ENCODE measurements at regions not wholly inside any gene's neighbourhood (a gene's known extent, or its start where the extent isn't known, plus 50 kb on each side); places are given as distances from the start of the nearest gene placed in this dataset.

- no peak for TF ChIP-seq PBX3 (CRISPR knock-in tag; IDR thresholded peaks at IDR 0.05)
- TF ChIP-seq ZNF184 (tag by site-specific recombination; IDR thresholded peaks at IDR 0.05), result no peak
- TF ChIP-seq ZNF23 (tag by site-specific recombination; IDR thresholded peaks at IDR 0.05; ENCODE audit: borderline replicate concordance), result no peak
- TF ChIP-seq CTCF (tag by site-specific recombination; IDR thresholded peaks at IDR 0.05), result no peak
- TF ChIP-seq ZNF274 (IDR thresholded peaks at IDR 0.05; ENCODE audit: low read length), result no peak
- no peak for TF ChIP-seq ZNF274 (tag by site-specific recombination; IDR thresholded peaks at IDR 0.05; ENCODE audit: borderline replicate concordance)
- no peak for TF ChIP-seq SCRT1 (tag by site-specific recombination; IDR thresholded peaks at IDR 0.05; ENCODE audit: borderline replicate concordance)
- TF ChIP-seq WT1 (tag by site-specific recombination; IDR thresholded peaks at IDR 0.05), result no peak
- no peak for TF ChIP-seq ZNF157 (tag by site-specific recombination; IDR thresholded peaks at IDR 0.05)
- no peak for TF ChIP-seq ZNF768 (tag by site-specific recombination; IDR thresholded peaks at IDR 0.05)
- TF ChIP-seq TCF7L2 (IDR thresholded peaks at IDR 0.05; ENCODE audit: borderline replicate concordance, low read depth, low read length), result no peak
- TF ChIP-seq PRDM10 (tag by site-specific recombination; IDR thresholded peaks at IDR 0.05), result no peak
- no peak for TF ChIP-seq ZNF292 (tag by site-specific recombination; IDR thresholded peaks at IDR 0.05; ENCODE audit: borderline replicate concordance, low read depth)
- TF ChIP-seq BCL11A (tag by site-specific recombination; IDR thresholded peaks at IDR 0.05; ENCODE audit: low read depth), result no peak
Measured at GRCh38 chr20:60224914-60225313, 266.7 kb downstream of the CDH26 start.

Measured in HEK293 (cell line).